ENCODE measurements at regions not wholly inside any gene's neighbourhood (a gene's known extent, or its start where the extent isn't known, plus 50 kb on each side); places are given as distances from the start of the nearest gene placed in this dataset.

DNA sequence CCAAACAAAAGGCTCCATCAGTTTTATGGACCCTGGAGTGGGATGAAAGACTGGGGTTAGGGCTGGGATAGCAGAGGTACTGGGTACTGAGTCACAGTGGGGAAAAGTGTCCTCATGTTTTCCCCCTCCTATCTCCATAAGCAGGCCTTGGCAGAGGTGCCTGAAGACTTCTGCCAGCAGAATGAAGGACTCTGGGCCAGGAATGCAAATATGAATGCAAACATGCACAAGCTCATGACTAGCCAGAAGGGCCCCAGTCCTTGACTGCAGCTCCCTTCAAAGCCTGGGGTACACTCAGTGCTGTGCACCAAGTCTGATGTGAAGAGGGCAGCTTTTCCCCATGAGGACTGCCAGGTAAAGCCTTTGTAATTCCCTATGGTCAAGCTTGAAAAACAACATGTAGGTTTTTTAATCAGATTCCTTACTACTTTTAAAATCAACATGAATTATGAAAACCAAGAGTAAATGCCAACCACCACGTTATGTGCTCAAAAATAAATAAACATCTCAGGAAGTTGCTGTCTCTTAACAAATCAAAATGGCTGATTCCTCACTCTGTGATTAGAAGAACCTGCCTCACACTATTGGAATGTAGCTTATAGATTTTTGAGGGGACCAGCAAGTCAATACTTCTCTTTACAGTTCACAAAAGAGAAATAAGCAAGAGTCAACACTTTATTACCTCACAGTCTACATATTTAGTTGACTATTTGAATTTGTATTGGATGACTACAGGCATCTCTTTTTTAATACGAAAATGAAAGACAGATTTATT lies 1512.0 kb downstream of the ARAP2 start:
- TF ChIP-seq, protein P1, sequence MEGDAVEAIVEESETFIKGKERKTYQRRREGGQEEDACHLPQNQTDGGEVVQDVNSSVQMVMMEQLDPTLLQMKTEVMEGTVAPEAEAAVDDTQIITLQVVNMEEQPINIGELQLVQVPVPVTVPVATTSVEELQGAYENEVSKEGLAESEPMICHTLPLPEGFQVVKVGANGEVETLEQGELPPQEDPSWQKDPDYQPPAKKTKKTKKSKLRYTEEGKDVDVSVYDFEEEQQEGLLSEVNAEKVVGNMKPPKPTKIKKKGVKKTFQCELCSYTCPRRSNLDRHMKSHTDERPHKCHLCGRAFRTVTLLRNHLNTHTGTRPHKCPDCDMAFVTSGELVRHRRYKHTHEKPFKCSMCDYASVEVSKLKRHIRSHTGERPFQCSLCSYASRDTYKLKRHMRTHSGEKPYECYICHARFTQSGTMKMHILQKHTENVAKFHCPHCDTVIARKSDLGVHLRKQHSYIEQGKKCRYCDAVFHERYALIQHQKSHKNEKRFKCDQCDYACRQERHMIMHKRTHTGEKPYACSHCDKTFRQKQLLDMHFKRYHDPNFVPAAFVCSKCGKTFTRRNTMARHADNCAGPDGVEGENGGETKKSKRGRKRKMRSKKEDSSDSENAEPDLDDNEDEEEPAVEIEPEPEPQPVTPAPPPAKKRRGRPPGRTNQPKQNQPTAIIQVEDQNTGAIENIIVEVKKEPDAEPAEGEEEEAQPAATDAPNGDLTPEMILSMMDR (IDR thresholded peaks at IDR 0.05) = no peak
- no peak for TF ChIP-seq POLR2A (IDR thresholded peaks at IDR 0.05)
